Keratinocyte (primary cell): ENCODE measurements at regions not wholly inside any gene's neighbourhood (a gene's known extent, or its start where the extent isn't known, plus 50 kb on each side); places are given as distances from the start of the nearest gene placed in this dataset.
A peak's percentile ranks its signal among the peaks of the same experiment; 100 is the strongest.
"Not testable (repeated sequence)": the region's sequence is repeated elsewhere in the genome, so short reads cannot be mapped to it uniquely, and the experiment has no call there.

Source experiments
- DNase-seq: peaks from one replicate; pipeline ENCODE4 v3.0.0-alpha.2; 2011; ENCODE audit warnings: low read depth, missing footprints, low spot score
- FAIRE-seq: peaks from 2 replicates; lab custom pipeline; 2011; peaks lifted over from hg19 to GRCh38; lab: Jason Lieb, UNC
- H2AFZ ChIP-seq: 2 replicates; pipeline ENCODE4 v1.6.0; 2012; ENCODE audit warnings: low read length, control low read depth, inconsistent platforms; ENCODE audit not compliant: control insufficient read depth
- H3K27ac ChIP-seq: 2 replicates; pipeline ENCODE4 v1.5.1; 2011; ENCODE audit warnings: low read length; ENCODE audit not compliant: control insufficient read depth, insufficient read depth
- H3K27me3 ChIP-seq: 3 replicates; pipeline ENCODE4 v1.6.0; 2011; ENCODE audit warnings: low read length; ENCODE audit not compliant: control insufficient read depth, insufficient read depth; ENCODE audit errors: extremely low read depth
- H3K36me3 ChIP-seq, 2 experiments: 2 replicates in 1 of 2; 3 replicates in 1 of 2; pipeline ENCODE4 v1.5.1; 2011; ENCODE audit warnings: low read length in 2 of 2, mild to moderate bottlenecking in 1 of 2; ENCODE audit not compliant: control insufficient read depth in 2 of 2, insufficient read depth in 2 of 2; ENCODE audit errors: extremely low read depth in 1 of 2
- H3K4me1 ChIP-seq: 3 replicates; pipeline ENCODE4 v1.5.1; 2011; ENCODE audit warnings: low read length; ENCODE audit not compliant: control insufficient read depth, insufficient read depth; ENCODE audit errors: extremely low read depth
- H3K4me2 ChIP-seq: 3 replicates; pipeline ENCODE4 v1.6.0; 2011; ENCODE audit warnings: low read depth, low read length; ENCODE audit not compliant: control insufficient read depth, insufficient read depth; ENCODE audit errors: extremely low read depth
- H3K4me3 ChIP-seq, 3 experiments: fragments of 200-600 bp in 1 of 3; sonication (generic) in 1 of 3; 2 replicates in 2 of 3; 3 replicates in 1 of 3; pipeline ENCODE4 v1.5.1; 2011 to 2016; ENCODE audit warnings: low read length in 3 of 3, mild to moderate bottlenecking in 3 of 3, control low read depth in 2 of 3, inconsistent platforms in 1 of 3, low read depth in 1 of 3, mixed read lengths in 1 of 3, mixed run types in 1 of 3, moderate library complexity in 1 of 3; ENCODE audit not compliant: control insufficient read depth in 2 of 3, insufficient read depth in 2 of 3; ENCODE audit errors: extremely low read depth in 1 of 3
- H3K79me2 ChIP-seq: 2 replicates; pipeline ENCODE4 v1.6.0; 2012; ENCODE audit warnings: low read length; ENCODE audit not compliant: control insufficient read depth, insufficient read depth
- H3K9ac ChIP-seq: 3 replicates; pipeline ENCODE4 v1.6.0; 2011; ENCODE audit warnings: low read length; ENCODE audit not compliant: control insufficient read depth, insufficient read depth; ENCODE audit errors: extremely low read depth
- H3K9me1 ChIP-seq: 3 replicates; pipeline ENCODE4 v1.6.0; 2011; ENCODE audit warnings: low read length; ENCODE audit not compliant: control insufficient read depth, insufficient read depth; ENCODE audit errors: extremely low read depth
- H3K9me3 ChIP-seq: 2 replicates; pipeline ENCODE4 v1.5.1; 2012; ENCODE audit warnings: low read depth, low read length; ENCODE audit not compliant: control insufficient read depth
- H4K20me1 ChIP-seq: 3 replicates; pipeline ENCODE4 v1.6.0; 2011; ENCODE audit warnings: low read length; ENCODE audit not compliant: control insufficient read depth, insufficient read depth; ENCODE audit errors: extremely low read depth
- CTCF ChIP-seq, 3 experiments: IDR thresholded peaks in 1 of 3; conservative IDR thresholded peaks in 1 of 3; optimal IDR thresholded peaks in 1 of 3; 2 replicates in 2 of 3; 3 replicates in 1 of 3; pipeline versions ENCODE3 to v1.5.1; 2011; ENCODE audit warnings: low read length in 3 of 3, mild to moderate bottlenecking in 3 of 3, moderate library complexity in 2 of 3, control low read depth in 1 of 3, inconsistent platforms in 1 of 3; ENCODE audit not compliant: insufficient read depth in 2 of 3; ENCODE audit errors: extremely low read depth in 1 of 3
- EZH2 ChIP-seq: IDR thresholded peaks from one replicate; pipeline ENCODE4 v1.6.1; 2012; ENCODE audit warnings: inconsistent platforms, mild to moderate bottlenecking, low read length, moderate library complexity
- dilution Hi-C: fragments of 300-500 bp; cut with MboI; formaldehyde crosslinking; loops from one replicate; pipeline ENCODE4 v1.7.0; 2020; ENCODE audit warnings: low sequenced_read_pairs; ENCODE audit not compliant: extremely low pct_ligation_motif_present

GRCh38 chr5:82436291-82436690 lies 158.1 kb upstream of the RPS23 start:
- H2AFZ ChIP-seq = no peak overlapping the region
- TF ChIP-seq EZH2 (no peak), CTCF (optimal IDR thresholded peaks at IDR 0.05 in 1 of 3, IDR thresholded peaks at IDR 0.05 in 1 of 3, conservative IDR thresholded peaks at IDR 0.05 in 1 of 3; ENCODE audit: extremely low read depth in 1 of 3, insufficient read depth in 2 of 3, low read length in 3 of 3) (no peak)
- dilution Hi-C loops = no loop called here
- no peak overlapping the region for H3K27ac ChIP-seq
- no peaks in the 10 kb centered on the region for H3K9me3 ChIP-seq
- no peaks in the 10 kb centered on the region for H3K4me1 ChIP-seq
- no peak overlapping the region for H3K9ac ChIP-seq
- no peaks in the 10 kb centered on the region for H3K9me1 ChIP-seq
- H3K4me3 ChIP-seq = no peak overlapping the region
- FAIRE-seq = no peak
- no peak for DNase-seq
- H3K79me2 ChIP-seq = no peaks in the 10 kb centered on the region
- H3K36me3 ChIP-seq = no peaks in the 10 kb centered on the region
- no peaks in the 10 kb centered on the region for H3K27me3 ChIP-seq
- no peak overlapping the region for H3K4me2 ChIP-seq
- no peaks in the 10 kb centered on the region for H4K20me1 ChIP-seq

DNA sequence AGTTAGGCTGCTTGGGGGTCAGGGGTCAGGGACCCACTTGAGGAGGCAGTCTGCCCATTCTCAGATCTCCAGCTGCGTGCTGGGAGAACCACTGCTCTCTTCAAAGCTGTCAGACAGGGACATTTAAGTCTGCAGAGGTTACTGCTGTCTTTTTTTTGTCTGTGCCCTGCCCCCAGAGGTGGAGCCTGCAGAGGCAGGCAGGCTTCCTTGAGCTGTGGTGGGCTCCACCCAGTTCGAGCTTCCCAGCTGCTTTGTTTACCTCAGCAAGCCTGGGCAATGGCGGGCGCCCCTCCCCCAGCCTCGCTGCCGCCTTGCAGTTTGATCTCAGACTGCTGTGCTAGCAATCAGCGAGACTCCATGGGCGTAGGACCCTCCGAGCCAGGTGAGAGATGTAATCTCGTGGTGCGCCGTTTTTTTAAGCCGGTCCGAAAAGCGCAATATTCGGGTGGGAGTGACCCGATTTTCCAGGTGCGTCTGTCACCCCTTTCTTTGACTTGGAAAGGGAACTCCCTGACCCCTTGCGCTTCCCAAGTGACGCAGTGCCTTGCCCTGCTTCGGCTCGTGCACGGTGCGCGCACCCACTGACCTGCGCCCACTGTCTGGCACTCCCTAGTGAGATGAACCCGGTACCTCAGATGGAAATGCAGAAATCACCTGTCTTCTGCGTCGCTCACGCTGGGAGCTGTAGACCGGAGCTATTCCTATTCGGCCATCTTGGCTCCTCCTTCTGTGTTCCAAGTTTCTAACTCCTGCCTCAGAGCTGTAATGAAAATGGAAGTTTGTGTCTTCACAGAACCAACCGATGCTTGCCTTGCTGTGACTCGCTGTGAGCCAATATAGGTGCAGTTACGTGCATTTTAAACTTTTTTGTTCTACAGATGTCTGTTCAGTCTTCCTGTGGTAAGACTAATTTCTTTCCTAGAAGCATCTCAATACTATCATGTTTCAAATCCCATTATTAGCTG lies 156.8 kb upstream of the RPS23 start:
- peak overlapping the region in 1 of 3 experiments; percentile 12 for H3K4me3 ChIP-seq
- H3K79me2 ChIP-seq, H3K9me3 ChIP-seq, H4K20me1 ChIP-seq, H3K9me1 ChIP-seq, H2AFZ ChIP-seq, dilution Hi-C loops, H3K27me3 ChIP-seq, DNase-seq, H3K4me2 ChIP-seq, FAIRE-seq, H3K9ac ChIP-seq, H3K36me3 ChIP-seq, H3K4me1 ChIP-seq, H3K27ac ChIP-seq: not testable (repeated sequence)
